SK-N-MC (cell line): ENCODE measurements at regions not wholly inside any gene's neighbourhood (a gene's known extent, or its start where the extent isn't known, plus 50 kb on each side); places are given as distances from the start of the nearest gene placed in this dataset.

ENCODE experiments used
- EZH2 ChIP-seq: fragments of 200-600 bp; sonication (generic); IDR thresholded peaks from one replicate; pipeline ENCODE4 v1.6.1; 2017; ENCODE audit warnings: antibody characterized with exemption
- POLR2AphosphoS5 ChIP-seq: IDR thresholded peaks from 2 replicates; pipeline ENCODE4 v1.6.1; 2012; ENCODE audit warnings: mild to moderate bottlenecking, low read depth, low read length, borderline replicate concordance

DNA sequence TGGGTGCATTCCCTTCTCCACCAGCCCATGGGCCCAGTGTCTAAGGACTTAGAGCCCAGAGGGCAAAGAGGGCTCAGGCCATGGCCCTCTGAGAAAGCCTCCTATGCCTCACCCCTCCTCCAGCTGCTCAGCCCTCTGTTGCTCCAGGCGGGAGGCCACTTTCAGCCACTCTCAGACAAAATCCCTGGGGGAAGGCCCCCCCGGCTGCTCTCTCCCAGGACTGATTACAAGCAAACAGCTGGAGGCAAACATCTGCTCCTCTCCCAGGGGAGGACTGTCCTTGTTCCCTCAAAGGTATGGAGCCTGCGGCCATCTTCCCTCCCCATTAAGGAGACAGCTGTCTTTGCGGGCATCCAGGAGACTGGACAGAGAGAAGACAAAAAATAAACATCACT lies 54.9 kb upstream of the DLX4 start:
- TF ChIP-seq POLR2AphosphoS5, result no peak
- TF ChIP-seq EZH2, result no peak
